ENCODE measurements at regions not wholly inside any gene's neighbourhood (a gene's known extent, or its start where the extent isn't known, plus 50 kb on each side); places are given as distances from the start of the nearest gene placed in this dataset.

DNA sequence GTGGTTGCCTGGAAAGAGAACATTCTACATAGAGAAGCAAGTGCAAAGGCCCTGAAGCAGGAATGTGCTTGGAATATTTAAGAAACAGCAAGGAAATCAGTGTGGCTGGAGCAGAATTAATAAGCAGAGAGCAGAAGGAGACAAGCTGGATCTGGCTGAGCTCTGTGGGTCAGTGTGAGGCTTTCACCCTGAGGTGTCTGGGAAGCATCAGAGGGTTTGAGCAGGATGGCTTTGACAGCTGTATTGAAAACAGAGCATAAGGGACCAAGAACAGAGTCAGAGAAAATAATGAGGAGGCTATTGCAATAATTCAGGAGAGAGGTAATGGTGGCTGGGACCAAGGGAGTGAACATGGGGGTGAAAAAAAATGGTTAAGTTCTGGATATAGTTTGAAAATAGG lies 199.6 kb downstream of the NXPE2 start:
- H3K4me3 ChIP-seq (replicated peaks; ENCODE audit: low read depth, low read length): no peak overlapping the region
- no peak for DNase-seq (ENCODE audit: extremely low read depth, insufficient read length)
- no peaks in the 10 kb centered on the region for H3K36me3 ChIP-seq (ENCODE audit: control insufficient read depth, insufficient read depth, low read length)
- TF ChIP-seq CTCF (IDR thresholded peaks at IDR 0.05; ENCODE audit: insufficient read depth, low read length, poor library complexity, severe bottlenecking): no peak
- H3K27me3 ChIP-seq (replicated peaks; ENCODE audit: control insufficient read depth, insufficient read depth, low read length): no peaks in the 10 kb centered on the region; the same call in 1 of the 2 replicates

DNA sequence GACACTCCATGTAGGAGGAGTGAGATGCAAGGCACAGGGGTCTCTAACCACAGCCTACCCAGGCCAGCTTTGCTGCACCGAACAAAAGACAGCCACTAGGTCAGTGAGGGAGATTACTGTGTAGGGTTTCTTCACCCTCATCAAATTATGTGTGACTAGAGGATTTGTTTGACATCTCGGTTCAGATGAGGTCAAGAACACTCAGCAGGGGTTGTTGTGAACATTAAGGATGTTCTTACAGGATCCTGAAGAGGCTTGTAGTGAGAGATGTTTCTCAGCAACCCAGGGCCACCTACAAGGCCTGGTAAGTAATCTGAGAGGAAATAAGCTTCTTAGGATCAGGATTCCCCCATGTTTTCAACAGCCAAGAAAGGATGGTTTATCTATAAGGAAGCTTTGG lies 202.1 kb downstream of the NXPE2 start:
- Histone ChIP-seq H3K27me3 (replicated peaks; ENCODE audit: control insufficient read depth, insufficient read depth, low read length) (no peaks in the 10 kb centered on the region; the same call in 1 of the 2 replicates), H3K36me3 (ENCODE audit: control insufficient read depth, insufficient read depth, low read length) (no peaks in the 10 kb centered on the region), H3K4me3 (replicated peaks; ENCODE audit: low read depth, low read length) (no peak overlapping the region)
- DNase-seq (ENCODE audit: extremely low read depth, insufficient read length): no peak
- TF ChIP-seq CTCF (IDR thresholded peaks at IDR 0.05; ENCODE audit: insufficient read depth, low read length, poor library complexity, severe bottlenecking): no peak

DNA sequence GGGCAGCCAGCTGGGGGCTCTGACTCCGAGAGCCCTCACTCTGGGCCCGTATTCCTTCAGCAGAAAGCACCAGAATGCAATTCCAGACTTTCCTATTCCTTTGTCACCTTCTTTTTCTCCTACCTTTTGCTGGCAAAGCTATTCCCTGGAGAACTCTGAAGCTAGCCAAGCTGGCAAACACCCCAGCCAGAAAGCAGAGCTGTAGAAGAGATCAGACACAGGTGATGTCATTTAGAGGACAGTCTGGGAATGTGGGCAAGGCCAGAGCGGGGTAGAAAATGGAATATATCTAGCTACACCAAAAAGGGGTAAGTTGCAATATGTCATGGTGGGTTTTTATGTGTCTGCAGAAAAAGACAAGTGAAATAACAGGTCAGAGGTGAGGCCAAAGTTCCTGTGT lies 205.1 kb downstream of the NXPE2 start:
- no peaks in the 10 kb centered on the region for H3K36me3 ChIP-seq (ENCODE audit: control insufficient read depth, insufficient read depth, low read length)
- no peak for DNase-seq (ENCODE audit: extremely low read depth, insufficient read length)
- no peak for TF ChIP-seq CTCF (IDR thresholded peaks at IDR 0.05; ENCODE audit: insufficient read depth, low read length, poor library complexity, severe bottlenecking)
- no peak overlapping the region for H3K4me3 ChIP-seq (replicated peaks; ENCODE audit: low read depth, low read length)
- H3K27me3 ChIP-seq (replicated peaks; ENCODE audit: control insufficient read depth, insufficient read depth, low read length): no peaks in the 10 kb centered on the region; the same call in 1 of the 2 replicates

DNA sequence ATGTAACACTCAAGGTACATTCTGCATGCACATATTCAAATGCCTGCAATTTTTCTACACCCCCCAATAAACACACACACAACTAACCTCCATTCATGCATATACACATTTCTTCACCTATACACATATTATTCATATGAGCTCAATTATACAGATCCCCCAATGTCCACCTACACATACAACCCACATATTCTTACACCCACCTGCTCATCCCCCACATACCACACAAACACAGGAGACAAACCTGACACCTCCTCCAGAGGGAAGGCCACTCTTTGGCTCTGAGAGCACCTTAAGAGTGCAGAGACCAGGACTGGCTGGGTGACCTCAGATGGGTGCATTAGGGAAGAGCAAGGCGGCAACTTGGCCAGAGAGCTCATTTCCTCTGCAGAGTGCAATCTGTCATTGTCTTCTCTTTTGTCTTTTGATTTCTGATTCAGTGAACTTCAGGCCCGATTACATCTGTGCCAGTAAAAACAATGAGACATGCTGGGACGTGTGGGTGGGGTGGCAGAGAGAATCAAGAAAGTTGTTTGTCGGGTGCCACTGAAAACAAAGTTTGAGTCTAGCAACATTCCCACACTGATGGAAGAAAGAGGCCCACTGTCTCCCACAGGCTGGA lies 208.4 kb downstream of the NXPE2 start:
- no peak for TF ChIP-seq CTCF (IDR thresholded peaks at IDR 0.05; ENCODE audit: insufficient read depth, low read length, poor library complexity, severe bottlenecking)
- Histone ChIP-seq H3K27me3 (replicated peaks; ENCODE audit: control insufficient read depth, insufficient read depth, low read length) (no peaks in the 10 kb centered on the region; the same call in 1 of the 2 replicates), H3K4me3 (replicated peaks; ENCODE audit: low read depth, low read length) (no peak overlapping the region), H3K36me3 (ENCODE audit: control insufficient read depth, insufficient read depth, low read length) (no peaks in the 10 kb centered on the region)
- no peak for DNase-seq (ENCODE audit: extremely low read depth, insufficient read length)

GRCh38 chr11:114889594-114890011 lies 211.3 kb downstream of the NXPE2 start:
- Histone ChIP-seq H3K27me3 (replicated peaks; ENCODE audit: control insufficient read depth, insufficient read depth, low read length) (no peaks in the 10 kb centered on the region), H3K36me3 (ENCODE audit: control insufficient read depth, insufficient read depth, low read length) (no peaks in the 10 kb centered on the region), H3K4me3 (replicated peaks; ENCODE audit: low read depth, low read length) (no peak overlapping the region)
- TF ChIP-seq CTCF (IDR thresholded peaks at IDR 0.05; ENCODE audit: insufficient read depth, low read length, poor library complexity, severe bottlenecking): no peak
- DNase-seq (ENCODE audit: extremely low read depth, insufficient read length): no peak

- Histone ChIP-seq H3K27me3 (replicated peaks; ENCODE audit: control insufficient read depth, insufficient read depth, low read length) (no peaks in the 10 kb centered on the region), H3K36me3 (ENCODE audit: control insufficient read depth, insufficient read depth, low read length) (no peaks in the 10 kb centered on the region), H3K4me3 (replicated peaks; ENCODE audit: low read depth, low read length) (no peak overlapping the region)
- no peak for DNase-seq (ENCODE audit: extremely low read depth, insufficient read length)
- TF ChIP-seq CTCF (IDR thresholded peaks at IDR 0.05; ENCODE audit: insufficient read depth, low read length, poor library complexity, severe bottlenecking): no peak
Measured at GRCh38 chr11:114890038-114890437, 211.7 kb downstream of the NXPE2 start.
